ENCODE measurements at regions not wholly inside any gene's neighbourhood (a gene's known extent, or its start where the extent isn't known, plus 50 kb on each side); places are given as distances from the start of the nearest gene placed in this dataset.

- DNase-seq: no peak
Measured at GRCh38 chr10:78901694-78902093, 167.1 kb upstream of the ZMIZ1 start.

GRCh38 chr10:78902815-78903214 is 166.0 kb upstream of the ZMIZ1 start:
- no peak for DNase-seq

GRCh38 chr10:78903341-78903940 is 165.3 kb upstream of the ZMIZ1 start:
- no peak for DNase-seq

- no peak for DNase-seq
Measured at GRCh38 chr10:78904196-78904595, 164.6 kb upstream of the ZMIZ1 start.

DNA sequence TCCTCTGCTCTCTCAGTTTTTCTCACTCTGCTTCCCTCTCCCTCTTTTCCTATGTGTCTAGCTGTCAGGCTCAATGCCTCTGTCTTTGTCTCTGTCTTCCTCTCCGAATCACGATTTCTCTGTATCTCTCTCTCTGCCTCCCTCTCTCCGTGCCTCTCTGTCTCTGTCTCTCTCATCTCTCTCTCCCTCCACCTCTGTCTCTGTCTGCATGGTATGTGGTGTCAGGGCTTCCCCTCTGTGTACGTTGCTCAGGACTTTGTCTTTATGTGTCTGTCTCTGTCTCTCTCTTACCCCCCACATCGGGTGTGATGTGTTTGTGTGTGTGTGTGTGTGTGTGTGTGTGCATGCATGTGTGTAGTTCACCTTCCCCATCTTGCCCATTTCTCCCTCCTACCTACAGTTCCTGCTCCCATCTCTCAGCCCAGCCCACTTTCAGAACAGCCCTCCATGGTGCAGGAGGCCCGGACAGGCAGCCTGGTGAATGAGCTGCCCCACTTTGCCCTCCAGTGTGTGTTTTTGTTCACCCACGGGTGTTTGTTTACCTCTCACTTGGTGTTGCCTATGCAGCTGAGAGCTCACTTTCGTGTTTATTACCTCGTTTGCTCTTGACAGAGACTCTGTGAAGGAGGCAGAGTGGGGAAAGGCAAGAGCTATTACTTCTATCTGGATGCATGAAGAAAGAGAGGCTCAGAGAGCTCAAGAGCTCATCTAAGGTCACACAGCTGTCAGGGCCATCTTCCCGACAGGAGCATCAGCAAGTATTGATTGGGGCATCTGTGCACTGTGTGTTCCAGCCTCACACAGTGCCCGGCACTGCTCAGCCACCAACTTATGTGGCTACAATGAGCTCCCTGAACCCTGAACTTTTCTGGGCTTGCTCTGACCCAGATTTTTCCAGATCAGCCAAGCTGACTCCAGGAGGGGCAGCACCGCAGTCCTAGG is 163.5 kb upstream of the ZMIZ1 start:
- DNase-seq: no peak

GRCh38 chr10:78905957-78906308 is 162.8 kb upstream of the ZMIZ1 start:
- DNase-seq: no peak

DNA sequence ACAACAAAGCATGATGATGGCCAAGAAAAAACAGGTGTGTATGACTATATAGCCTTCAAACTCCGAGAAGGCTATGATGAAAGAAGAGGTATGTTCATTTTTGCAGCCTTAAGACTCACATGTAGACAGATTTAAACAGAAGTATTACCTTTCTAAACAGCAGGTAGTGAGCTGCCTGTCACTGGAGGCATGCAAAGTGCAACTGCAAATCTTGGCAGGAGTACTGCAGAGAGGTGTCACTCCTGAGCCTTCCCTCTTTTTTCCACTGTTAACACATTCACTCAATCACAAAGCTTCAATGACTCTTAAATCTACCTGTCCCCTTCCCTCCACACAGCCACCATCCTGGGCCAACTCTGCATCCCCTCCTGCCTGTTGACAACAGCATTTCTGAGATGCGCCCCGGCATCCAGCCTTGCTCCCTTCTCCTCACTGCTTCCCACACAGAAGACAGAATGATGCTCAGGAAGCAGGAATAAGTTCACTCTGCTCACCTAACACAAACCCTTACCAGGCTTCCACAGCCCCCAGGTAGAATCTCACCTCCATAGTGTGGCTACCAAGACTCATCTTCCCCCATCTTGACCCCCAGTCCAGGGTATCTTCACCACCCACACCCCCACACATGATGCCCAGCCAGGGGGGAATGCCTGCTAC is 161.9 kb upstream of the ZMIZ1 start:
- DNase-seq: no peak

- DNase-seq: no peak
Measured at GRCh38 chr10:78907551-78908211, 161.1 kb upstream of the ZMIZ1 start.

DNA sequence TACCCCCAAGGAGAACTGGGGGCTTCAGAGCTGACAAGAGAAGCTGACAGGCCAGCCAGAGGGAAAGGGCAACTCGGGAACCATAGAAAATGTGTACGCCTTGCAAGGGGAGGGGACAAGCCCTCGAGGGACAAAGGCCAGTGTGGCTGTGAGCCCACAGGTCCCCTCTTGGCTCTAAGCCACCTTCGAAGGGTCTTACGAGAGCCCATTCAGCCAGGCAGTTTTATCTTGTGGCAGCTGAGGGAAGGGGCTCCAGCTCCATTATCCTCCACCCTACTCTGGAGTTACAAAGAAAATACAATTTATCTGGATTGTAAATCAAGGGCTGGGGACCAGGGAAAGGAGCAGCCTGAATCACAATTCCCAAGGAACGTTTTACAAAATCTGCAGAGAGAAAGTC is 159.5 kb upstream of the ZMIZ1 start:
- DNase-seq: no peak

DNA sequence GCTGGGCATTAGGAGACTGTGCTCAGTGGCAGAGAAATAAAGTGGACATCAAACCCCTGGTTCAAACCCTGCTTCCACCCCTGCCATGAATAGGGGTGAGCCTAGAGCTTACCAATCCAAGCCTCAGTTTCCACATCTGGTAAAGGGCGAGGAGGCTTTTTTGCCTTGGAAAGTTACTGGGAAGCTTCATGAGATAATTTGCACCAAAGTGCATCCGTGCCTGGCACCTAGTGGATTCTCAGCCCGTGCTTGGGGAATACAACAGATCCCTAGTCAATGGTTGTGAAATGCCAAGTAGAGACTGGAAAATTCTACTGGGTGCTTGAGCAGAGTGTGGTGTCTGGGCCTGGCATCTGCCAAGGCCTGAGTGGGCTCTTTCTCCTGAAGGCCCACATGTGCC is 158.7 kb upstream of the ZMIZ1 start:
- DNase-seq: no peak

DNA sequence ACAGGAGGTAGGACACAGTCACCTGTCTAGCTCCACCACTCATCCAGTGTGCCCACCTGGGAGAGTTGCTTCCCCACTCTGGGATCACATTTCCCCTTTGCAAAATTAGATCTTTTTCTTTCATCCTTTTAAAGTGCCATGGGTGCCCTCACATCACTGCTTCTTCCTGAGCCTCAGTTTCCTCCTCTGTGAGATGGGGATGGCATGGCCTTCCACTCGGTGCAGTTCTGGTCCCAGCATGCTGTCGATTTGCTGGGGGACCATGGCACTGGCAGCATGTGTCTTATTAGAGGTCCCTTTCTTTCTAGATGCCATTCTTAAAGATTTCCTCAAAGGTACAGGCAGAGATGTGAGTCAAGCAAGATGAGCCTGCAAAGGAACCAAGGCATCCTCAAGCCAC is 158.3 kb upstream of the ZMIZ1 start:
- DNase-seq: no peak

GRCh38 chr10:78910886-78911285 is 157.9 kb upstream of the ZMIZ1 start:
- DNase-seq: no peak

DNA sequence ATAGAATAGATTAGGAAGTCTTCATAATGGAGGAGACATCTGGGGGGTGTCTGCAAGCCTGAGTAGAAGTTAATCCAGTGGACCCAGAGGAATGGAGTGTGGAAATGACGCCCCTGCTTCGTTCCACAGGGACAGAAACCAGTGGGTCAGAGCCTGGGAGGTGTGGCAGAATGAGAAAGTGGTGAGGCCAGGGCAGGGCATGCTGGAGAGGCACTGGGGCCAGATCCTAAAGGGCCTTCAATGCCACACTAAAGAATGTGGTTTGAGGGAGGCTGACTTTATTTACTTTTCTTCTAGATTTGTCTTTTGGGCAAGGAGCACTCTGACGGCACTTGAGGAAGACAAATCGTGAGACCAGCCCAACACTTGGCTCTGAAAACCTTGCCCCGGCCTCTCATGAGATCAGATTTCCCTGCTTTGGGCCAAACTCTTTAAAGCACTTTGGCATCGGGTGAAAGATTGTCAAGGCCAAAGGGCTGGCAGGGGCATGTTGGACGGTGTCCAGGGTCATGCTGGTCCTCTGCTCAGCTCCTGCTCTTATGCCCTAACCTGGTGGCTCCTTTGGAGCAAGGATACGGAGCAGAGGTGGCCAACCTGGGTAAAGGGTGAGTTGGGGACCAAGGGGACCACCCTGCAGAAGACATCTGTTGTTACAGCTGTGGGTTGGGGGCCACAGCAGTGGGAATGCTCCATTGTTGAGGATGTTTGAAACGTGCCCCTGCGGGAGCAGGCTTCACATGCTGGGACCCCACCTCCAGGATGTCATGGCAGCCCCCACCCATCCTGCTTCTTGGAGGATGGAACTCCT is 157.0 kb upstream of the ZMIZ1 start:
- no peak for DNase-seq

GRCh38 chr10:78912361-78913218 is 156.2 kb upstream of the ZMIZ1 start:
- no peak for DNase-seq

DNA sequence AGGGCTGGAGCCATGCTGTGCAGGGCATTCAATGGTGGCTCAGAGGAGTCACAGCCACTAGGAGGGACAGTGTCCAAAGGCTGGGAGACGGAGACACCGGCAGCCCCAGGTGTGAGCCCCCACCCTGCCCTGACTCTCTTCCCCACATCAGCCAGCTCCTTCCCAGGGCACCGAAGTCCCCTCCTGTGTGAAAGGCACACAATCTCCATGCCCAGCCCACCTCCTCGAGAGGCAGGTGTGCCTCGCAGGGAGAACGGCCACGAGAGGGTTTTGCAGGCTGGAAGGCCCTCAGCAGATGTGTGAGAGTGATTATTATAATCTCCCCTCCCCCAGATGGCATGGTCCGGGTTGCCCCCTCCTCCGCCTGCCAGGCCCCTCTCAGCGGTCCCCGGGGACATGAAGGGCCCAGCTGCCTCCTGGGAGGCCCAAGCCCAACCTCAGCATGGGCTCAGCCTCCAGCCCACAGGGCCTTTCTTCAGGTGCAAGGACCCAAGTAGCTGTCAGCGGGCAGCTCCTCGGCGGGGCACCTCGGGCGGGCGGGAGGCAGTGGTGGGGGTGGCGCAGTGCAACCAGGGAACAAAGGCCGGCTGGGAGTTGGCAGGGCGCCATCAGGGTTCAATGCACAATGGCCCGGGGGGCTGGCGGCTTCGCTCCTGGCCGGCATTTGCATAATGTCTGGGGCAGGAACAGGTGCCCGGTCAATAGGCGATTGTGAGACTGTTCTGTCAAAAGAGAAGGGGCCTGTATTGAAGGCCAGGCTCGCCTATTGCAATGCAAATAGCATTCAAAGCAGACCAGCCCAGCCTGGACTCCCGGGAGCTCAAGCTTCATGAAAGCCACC is 155.3 kb upstream of the ZMIZ1 start:
- no peak for DNase-seq

- no peak for DNase-seq
Measured at GRCh38 chr10:78914060-78914378, 154.7 kb upstream of the ZMIZ1 start.

- DNase-seq: no peak
Measured at GRCh38 chr10:78914502-78915189, 154.1 kb upstream of the ZMIZ1 start.

DNA sequence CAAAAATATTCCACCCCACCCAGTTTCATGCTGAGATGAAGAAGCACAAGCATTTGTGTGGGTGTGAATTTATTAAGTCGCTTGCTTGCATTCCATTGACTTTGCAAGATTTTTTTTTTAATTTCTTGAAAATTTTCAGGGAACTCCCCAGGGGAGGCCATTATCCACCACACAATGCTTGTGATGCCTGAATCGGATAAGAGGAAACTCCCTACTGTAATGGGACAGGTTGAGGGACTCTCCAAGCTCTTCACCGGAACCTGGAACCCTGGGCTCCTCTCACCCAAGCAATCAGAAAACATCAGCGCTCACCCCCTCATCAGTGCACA is 153.6 kb upstream of the ZMIZ1 start:
- no peak for DNase-seq

- no peak for DNase-seq
Measured at GRCh38 chr10:78916227-78916626, 152.5 kb upstream of the ZMIZ1 start.
